ENCODE measurements at regions not wholly inside any gene's neighbourhood (a gene's known extent, or its start where the extent isn't known, plus 50 kb on each side); places are given as distances from the start of the nearest gene placed in this dataset.

- TF ChIP-seq CTCF (IDR thresholded peaks at IDR 0.05) (no peak), POLR2A (IDR thresholded peaks at IDR 0.05) (no peak)
Measured at GRCh38 chr9:534886-535285, 306.6 kb upstream of the DMRT1 start.

All from prostate gland (tissue), 2 donors.